ENCODE measurements at regions not wholly inside any gene's neighbourhood (a gene's known extent, or its start where the extent isn't known, plus 50 kb on each side); places are given as distances from the start of the nearest gene placed in this dataset.

DNA sequence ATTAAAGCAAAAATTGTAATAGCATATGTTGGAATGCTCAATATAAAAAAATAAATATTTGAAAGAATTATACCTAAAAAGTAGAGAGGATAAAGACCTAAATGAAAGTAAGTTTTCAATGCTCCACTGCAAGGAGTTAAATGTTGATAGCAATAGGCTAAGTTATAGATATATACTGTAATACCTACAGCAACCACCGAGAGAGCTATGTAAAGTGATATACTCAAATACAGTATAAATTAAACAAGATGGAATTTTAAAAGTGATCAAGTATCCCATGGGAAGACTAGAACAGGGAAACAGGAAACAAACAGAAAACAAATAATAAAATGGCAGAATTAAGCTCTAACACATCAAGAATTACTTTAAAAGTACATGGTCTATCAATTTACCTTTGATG, 73.9 kb downstream of the CASP3 start:
- no peak for TF ChIP-seq EZH2phosphoT487 (conservative IDR thresholded peaks at IDR 0.05; ENCODE audit: low read length)
- TF ChIP-seq, protein P1, sequence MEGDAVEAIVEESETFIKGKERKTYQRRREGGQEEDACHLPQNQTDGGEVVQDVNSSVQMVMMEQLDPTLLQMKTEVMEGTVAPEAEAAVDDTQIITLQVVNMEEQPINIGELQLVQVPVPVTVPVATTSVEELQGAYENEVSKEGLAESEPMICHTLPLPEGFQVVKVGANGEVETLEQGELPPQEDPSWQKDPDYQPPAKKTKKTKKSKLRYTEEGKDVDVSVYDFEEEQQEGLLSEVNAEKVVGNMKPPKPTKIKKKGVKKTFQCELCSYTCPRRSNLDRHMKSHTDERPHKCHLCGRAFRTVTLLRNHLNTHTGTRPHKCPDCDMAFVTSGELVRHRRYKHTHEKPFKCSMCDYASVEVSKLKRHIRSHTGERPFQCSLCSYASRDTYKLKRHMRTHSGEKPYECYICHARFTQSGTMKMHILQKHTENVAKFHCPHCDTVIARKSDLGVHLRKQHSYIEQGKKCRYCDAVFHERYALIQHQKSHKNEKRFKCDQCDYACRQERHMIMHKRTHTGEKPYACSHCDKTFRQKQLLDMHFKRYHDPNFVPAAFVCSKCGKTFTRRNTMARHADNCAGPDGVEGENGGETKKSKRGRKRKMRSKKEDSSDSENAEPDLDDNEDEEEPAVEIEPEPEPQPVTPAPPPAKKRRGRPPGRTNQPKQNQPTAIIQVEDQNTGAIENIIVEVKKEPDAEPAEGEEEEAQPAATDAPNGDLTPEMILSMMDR (IDR thresholded peaks at IDR 0.05; ENCODE audit: insufficient read depth, low read length, poor library complexity, severe bottlenecking): no peak
- H3K9me2 ChIP-seq (replicated peaks; ENCODE audit: insufficient read depth, low read length): no peaks in the 10 kb centered on the region
- H3K9ac ChIP-seq (ENCODE audit: low read length): no peak overlapping the region
- no peaks in the 10 kb centered on the region for H3K79me2 ChIP-seq (ENCODE audit: insufficient read depth, low read length)
- H3K27ac ChIP-seq (ENCODE audit: low read depth, low read length): no peak overlapping the region
- H3K9me3 ChIP-seq (ENCODE audit: insufficient read depth, low read length): no peaks in the 10 kb centered on the region
- no peaks in the 10 kb centered on the region for H3K36me3 ChIP-seq (ENCODE audit: low read length)
- no peaks in the 10 kb centered on the region for H4K20me1 ChIP-seq (ENCODE audit: low read depth, low read length)
- H3K4me2 ChIP-seq (ENCODE audit: low read depth, low read length, poor library complexity, severe bottlenecking): no peak overlapping the region
- H2AFZ ChIP-seq (ENCODE audit: low read depth, low read length, severe bottlenecking): no peak overlapping the region
- H3F3A ChIP-seq (ENCODE audit: insufficient read depth): no peaks in the 10 kb centered on the region
- no peaks in the 10 kb centered on the region for H3K27me3 ChIP-seq (ENCODE audit: low read length)
- H3K4me3 ChIP-seq (ENCODE audit: insufficient read depth, low read length, poor library complexity, severe bottlenecking): no peak overlapping the region

- Histone ChIP-seq H3K27me3 (ENCODE audit: low read length) (no peaks in the 10 kb centered on the region), H3K36me3 (ENCODE audit: low read length) (no peaks in the 10 kb centered on the region), H3K4me2 (ENCODE audit: low read depth, low read length, poor library complexity, severe bottlenecking) (no peak overlapping the region), H3F3A (ENCODE audit: insufficient read depth) (no peaks in the 10 kb centered on the region), H3K79me2 (ENCODE audit: insufficient read depth, low read length) (no peaks in the 10 kb centered on the region), H3K9me3 (ENCODE audit: insufficient read depth, low read length) (no peaks in the 10 kb centered on the region), H2AFZ (ENCODE audit: low read depth, low read length, severe bottlenecking) (no peak overlapping the region), H3K4me3 (ENCODE audit: insufficient read depth, low read length, poor library complexity, severe bottlenecking) (no peak overlapping the region), H3K9ac (ENCODE audit: low read length) (no peak overlapping the region), H3K27ac (ENCODE audit: low read depth, low read length) (no peak overlapping the region), H4K20me1 (ENCODE audit: low read depth, low read length) (no peaks in the 10 kb centered on the region), H3K9me2 (replicated peaks; ENCODE audit: insufficient read depth, low read length) (no peaks in the 10 kb centered on the region)
- no peak for TF ChIP-seq EZH2phosphoT487 (conservative IDR thresholded peaks at IDR 0.05; ENCODE audit: low read length)
- TF ChIP-seq, protein P1 (IDR thresholded peaks at IDR 0.05; ENCODE audit: insufficient read depth, low read length, poor library complexity, severe bottlenecking): no peak
Observed at GRCh38 chr4:184574861-184575260, 74.4 kb downstream of the CASP3 start.

GRCh38 chr4:184573701-184574100, 75.5 kb downstream of the CASP3 start:
- H3K9me2 ChIP-seq (replicated peaks; ENCODE audit: insufficient read depth, low read length): no peaks in the 10 kb centered on the region

More at GRCh38 chr4:184573701-184574100, 75.5 kb downstream of the CASP3 start:
- no peak overlapping the region for H3K9ac ChIP-seq (ENCODE audit: low read length)
- H3K27ac ChIP-seq (ENCODE audit: low read depth, low read length): no peak overlapping the region
- H3K36me3 ChIP-seq (ENCODE audit: low read length): no peaks in the 10 kb centered on the region
- H3K4me2 ChIP-seq (ENCODE audit: low read depth, low read length, poor library complexity, severe bottlenecking): no peak overlapping the region
- no peaks in the 10 kb centered on the region for H3K9me3 ChIP-seq (ENCODE audit: insufficient read depth, low read length)
- H3K79me2 ChIP-seq (ENCODE audit: insufficient read depth, low read length): no peaks in the 10 kb centered on the region
- no peak overlapping the region for H3K4me3 ChIP-seq (ENCODE audit: insufficient read depth, low read length, poor library complexity, severe bottlenecking)
- no peaks in the 10 kb centered on the region for H3F3A ChIP-seq (ENCODE audit: insufficient read depth)
- H4K20me1 ChIP-seq (ENCODE audit: low read depth, low read length): no peaks in the 10 kb centered on the region
- H2AFZ ChIP-seq (ENCODE audit: low read depth, low read length, severe bottlenecking): no peak overlapping the region
- no peaks in the 10 kb centered on the region for H3K27me3 ChIP-seq (ENCODE audit: low read length)
- TF ChIP-seq EZH2phosphoT487 (conservative IDR thresholded peaks at IDR 0.05; ENCODE audit: low read length): no peak
- TF ChIP-seq, protein P1 (IDR thresholded peaks at IDR 0.05; ENCODE audit: insufficient read depth, low read length, poor library complexity, severe bottlenecking): no peak

Measured in SU-DHL-6 (cell line).